SK-N-SH (cell line): ENCODE measurements at regions not wholly inside any gene's neighbourhood (a gene's known extent, or its start where the extent isn't known, plus 50 kb on each side); places are given as distances from the start of the nearest gene placed in this dataset.

Experiments used
- CHD2 ChIP-seq: fragments of 150-350 bp; IDR thresholded peaks from 2 replicates; pipeline ENCODE4 v1.6.1; 2018; ENCODE audit warnings: low read length; ENCODE audit not compliant: partially characterized antibody
- CTCF ChIP-seq: fragments of 200-600 bp; sonication (generic); IDR thresholded peaks from 2 replicates; pipeline ENCODE4 v1.6.1; 2017; ENCODE audit warnings: antibody characterized with exemption, mild to moderate bottlenecking, moderate library complexity
- EP300 ChIP-seq, 2 experiments: IDR thresholded peaks; 2 replicates each; pipeline versions ENCODE4 v1.4.0 to v1.6.1; 2012; ENCODE audit warnings: borderline replicate concordance in 1 of 2, low read depth in 1 of 2, low read length in 1 of 2
- JUND ChIP-seq: IDR thresholded peaks from 2 replicates; pipeline ENCODE4 v1.4.0; 2012
- NRF1 ChIP-seq: IDR thresholded peaks from 2 replicates; pipeline ENCODE4 v1.6.1; 2012; ENCODE audit warnings: low read depth, mild to moderate bottlenecking, low read length
- POLR2AphosphoS5 ChIP-seq: IDR thresholded peaks from 2 replicates; pipeline ENCODE4 v1.6.1; 2012; ENCODE audit warnings: low read depth, low read length
- RAD21 ChIP-seq: IDR thresholded peaks from 2 replicates; pipeline ENCODE4 v1.6.1; 2012; ENCODE audit warnings: mild to moderate bottlenecking, low read length
- RCOR1 ChIP-seq: fragments of 150-350 bp; IDR thresholded peaks from 2 replicates; pipeline ENCODE4 v1.6.1; 2017; ENCODE audit warnings: antibody characterized with exemption, low read length
- RFX5 ChIP-seq: IDR thresholded peaks from 2 replicates; pipeline ENCODE4 v1.6.1; 2012; ENCODE audit warnings: mild to moderate bottlenecking, improper control_type of control experiment, low read length
- SMC3 ChIP-seq: IDR thresholded peaks from 2 replicates; pipeline ENCODE4 v1.6.1; 2012; ENCODE audit warnings: low read depth, low read length, improper control_type of control experiment
- YY1 ChIP-seq: IDR thresholded peaks from 2 replicates; pipeline ENCODE4 v1.4.0; 2012; ENCODE audit warnings: low read depth, mild to moderate bottlenecking
- TF ChIP-seq, protein P1 (sequence below): IDR thresholded peaks from 2 replicates; pipeline ENCODE4 v1.4.0; 2012; ENCODE audit warnings: low read depth

GRCh38 chr3:109687626-109688025 lies 350.3 kb upstream of the DPPA4 start:
- TF ChIP-seq, protein P1, sequence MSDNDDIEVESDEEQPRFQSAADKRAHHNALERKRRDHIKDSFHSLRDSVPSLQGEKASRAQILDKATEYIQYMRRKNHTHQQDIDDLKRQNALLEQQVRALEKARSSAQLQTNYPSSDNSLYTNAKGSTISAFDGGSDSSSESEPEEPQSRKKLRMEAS = no peak
- no peak for TF ChIP-seq CTCF
- no peak for TF ChIP-seq CHD2
- TF ChIP-seq POLR2AphosphoS5 = no peak
- TF ChIP-seq SMC3 = no peak
- TF ChIP-seq NRF1 = no peak
- TF ChIP-seq RAD21 = no peak
- no peak for TF ChIP-seq JUND
- no peak for TF ChIP-seq YY1
- TF ChIP-seq RCOR1 = no peak
- no peak for TF ChIP-seq EP300 (IDR thresholded peaks at IDR 0.05; ENCODE audit: borderline replicate concordance in 1 of 2, low read depth in 1 of 2, low read length in 1 of 2)
- no peak for TF ChIP-seq RFX5
